ENCODE measurements at regions not wholly inside any gene's neighbourhood (a gene's known extent, or its start where the extent isn't known, plus 50 kb on each side); places are given as distances from the start of the nearest gene placed in this dataset.

GRCh38 chr3:30166535-30166934 lies 439.9 kb upstream of the TGFBR2 start:
- TF ChIP-seq CTCF (IDR thresholded peaks at IDR 0.05), result no peak
- TF ChIP-seq POLR2AphosphoS5 (IDR thresholded peaks at IDR 0.05; ENCODE audit: low read depth, low read length), result no peak
- no peak for TF ChIP-seq REST (IDR thresholded peaks at IDR 0.05; ENCODE audit: insufficient read depth in 1 of 2, low read depth in 2 of 2, low read length in 1 of 2)
- TF ChIP-seq SIN3A (IDR thresholded peaks at IDR 0.05; ENCODE audit: borderline replicate concordance, insufficient read depth, low read depth, low read length), result no peak

Measured in Panc1 (cell line).